GM19438 (cell line): ENCODE measurements at regions not wholly inside any gene's neighbourhood (a gene's known extent, or its start where the extent isn't known, plus 50 kb on each side); places are given as distances from the start of the nearest gene placed in this dataset.
"Not testable (repeated sequence)": the region's sequence is repeated elsewhere in the genome, so short reads cannot be mapped to it uniquely, and the experiment has no call there.

Source experiments
- ATAC-seq: cut with Tn5 transposase; IDR thresholded peaks from one replicate; pipeline ENCODE4 v1.9.1; 2021; ENCODE audit warnings: low read depth; ENCODE audit not compliant: unreplicated experiment

- no peak for ATAC-seq
These were observed 437.2 kb upstream of the ID2 start for GRCh38 chr2:8244639-8245038.

- no peak for ATAC-seq
These were observed 435.7 kb upstream of the ID2 start for GRCh38 chr2:8246137-8246536.

DNA sequence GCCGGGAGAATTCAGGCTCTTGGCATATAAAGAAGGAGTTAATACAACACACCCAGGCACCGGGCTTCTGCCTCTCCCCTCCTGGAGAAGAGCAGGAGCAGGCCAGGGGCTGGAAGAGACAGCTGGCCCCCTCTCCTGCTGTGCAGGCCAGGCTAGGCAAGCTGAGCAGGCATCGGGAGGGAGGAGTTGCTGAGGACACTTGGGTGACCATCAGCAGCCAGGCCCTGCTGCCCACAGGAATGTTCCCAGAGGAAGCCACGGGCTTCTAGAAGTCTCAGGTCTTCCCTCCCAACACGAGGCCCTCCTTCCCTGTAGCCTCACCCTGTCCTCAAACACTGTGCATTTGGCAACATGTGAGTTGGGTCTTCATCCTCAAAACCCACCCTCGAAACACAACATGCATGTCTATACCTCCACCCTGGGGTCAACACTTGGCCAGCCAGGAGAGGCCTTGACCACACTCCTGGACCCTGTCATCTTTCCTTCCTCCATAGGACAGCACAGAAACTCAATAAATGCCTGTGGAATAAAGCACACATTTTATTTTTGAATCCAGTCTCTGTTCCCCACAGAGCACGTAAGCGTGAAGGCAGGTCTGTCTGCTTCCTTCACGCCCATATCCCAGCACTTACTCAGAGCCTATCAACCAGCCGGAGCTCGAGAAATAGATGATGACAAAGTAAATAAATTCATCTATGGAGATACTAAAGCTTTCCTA is 433.8 kb upstream of the ID2 start:
- ATAC-seq, result no peak

DNA sequence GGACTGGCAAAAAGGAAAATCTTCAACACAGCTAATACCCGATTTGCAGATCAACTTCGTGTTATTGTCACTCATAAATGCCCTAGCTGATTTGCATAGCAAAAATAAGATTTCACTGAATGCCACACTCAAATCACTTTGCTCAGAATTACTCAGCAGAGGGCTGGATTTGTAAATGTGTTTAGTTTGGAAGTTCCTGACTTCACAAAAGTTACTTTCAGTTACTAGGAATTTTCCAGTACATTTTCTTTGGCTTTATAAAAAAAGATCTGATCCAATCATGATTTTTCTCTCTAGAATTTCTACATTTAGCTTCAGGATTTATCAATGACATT is 433.3 kb upstream of the ID2 start:
- ATAC-seq, result no peak

GRCh38 chr2:8249141-8249540 is 432.7 kb upstream of the ID2 start:
- ATAC-seq, result no peak

- no peak for ATAC-seq
These were observed 432.1 kb upstream of the ID2 start for GRCh38 chr2:8249769-8250168.

- not testable (repeated sequence) for ATAC-seq
These were observed 431.6 kb upstream of the ID2 start for GRCh38 chr2:8250290-8250689.

GRCh38 chr2:8251291-8251690 is 430.6 kb upstream of the ID2 start:
- ATAC-seq, result no peak

- no peak for ATAC-seq
These were observed 430.0 kb upstream of the ID2 start for GRCh38 chr2:8251856-8252255.

- ATAC-seq, result no peak
These were observed 428.7 kb upstream of the ID2 start for GRCh38 chr2:8252997-8253694.

- ATAC-seq, result no peak
These were observed 428.1 kb upstream of the ID2 start for GRCh38 chr2:8253781-8254180.

DNA sequence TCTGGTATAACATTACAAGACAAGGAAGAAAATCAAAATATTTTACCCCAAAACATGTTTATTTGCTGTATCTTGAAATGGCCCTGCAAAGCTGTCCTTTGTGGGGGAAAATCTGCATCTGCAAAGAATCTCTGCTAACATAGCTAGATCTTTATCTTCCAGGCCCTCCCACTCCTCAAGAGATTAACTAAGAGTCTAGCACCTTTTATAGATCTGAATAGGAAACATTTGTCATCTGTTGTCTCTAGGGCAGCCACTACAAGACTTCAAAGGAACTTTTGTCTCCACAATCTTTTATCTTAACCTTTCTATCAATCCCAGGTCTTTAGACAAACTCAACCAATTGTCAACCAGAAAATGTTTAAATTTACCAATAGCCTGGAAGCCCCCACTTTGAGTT is 427.6 kb upstream of the ID2 start:
- ATAC-seq, result not testable (repeated sequence)

DNA sequence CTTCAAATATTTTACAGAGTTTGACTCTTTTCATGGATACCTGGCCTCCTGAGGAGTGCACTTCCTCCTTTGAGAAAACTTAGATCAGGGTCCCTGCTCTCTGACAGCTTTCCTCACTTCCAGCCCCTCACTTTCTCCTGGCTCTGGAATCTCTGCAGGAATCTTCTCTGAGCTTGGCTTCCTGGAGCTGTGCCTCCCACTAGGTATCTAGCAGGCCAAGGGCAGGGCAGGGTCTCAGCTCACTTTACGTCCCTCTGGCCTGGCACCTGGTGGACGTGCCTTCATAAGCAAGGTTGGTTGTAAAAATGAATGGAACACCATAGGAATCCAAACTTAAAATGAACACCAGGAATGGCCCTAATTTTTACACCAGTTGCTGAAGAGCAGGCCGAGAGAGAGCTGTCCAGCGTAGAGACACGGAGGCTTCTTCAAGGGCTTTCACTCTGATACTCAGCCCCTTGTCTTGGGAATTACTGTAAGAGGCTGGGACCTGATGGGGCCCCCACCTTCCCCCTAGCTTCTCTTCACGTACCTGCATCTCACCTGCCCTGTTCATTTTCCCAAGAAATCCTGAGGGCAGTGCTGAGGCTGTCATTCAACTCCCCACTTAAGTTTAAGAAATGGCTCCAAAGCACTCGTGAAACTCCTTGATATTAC is 426.9 kb upstream of the ID2 start:
- ATAC-seq, result no peak

GRCh38 chr2:8255448-8255800 is 426.4 kb upstream of the ID2 start:
- no peak for ATAC-seq

DNA sequence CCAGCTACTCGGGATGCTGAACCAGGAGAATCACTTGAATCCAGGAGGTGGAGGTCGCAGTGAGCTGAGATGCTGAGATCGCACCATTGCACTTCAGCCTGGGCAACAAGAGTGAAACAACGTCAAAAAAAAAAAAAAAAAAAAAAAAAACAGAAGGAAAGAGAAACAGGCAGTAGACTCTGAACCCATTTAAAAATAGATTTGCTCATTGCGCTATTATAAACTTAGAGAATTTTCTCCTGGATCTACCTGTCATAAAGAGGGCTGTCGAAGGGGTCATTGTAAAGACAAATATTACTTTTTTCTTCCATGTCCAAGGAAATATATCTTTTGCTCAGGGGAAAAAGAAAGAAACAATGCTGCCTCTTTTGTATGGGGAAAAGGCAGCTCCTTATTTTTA is 425.0 kb upstream of the ID2 start:
- ATAC-seq, result no peak

GRCh38 chr2:8257502-8257901 is 424.4 kb upstream of the ID2 start:
- ATAC-seq, result no peak

- no peak for ATAC-seq
These were observed 423.4 kb upstream of the ID2 start for GRCh38 chr2:8258406-8258805.

GRCh38 chr2:8259106-8259840 is 422.6 kb upstream of the ID2 start:
- ATAC-seq, result no peak

DNA sequence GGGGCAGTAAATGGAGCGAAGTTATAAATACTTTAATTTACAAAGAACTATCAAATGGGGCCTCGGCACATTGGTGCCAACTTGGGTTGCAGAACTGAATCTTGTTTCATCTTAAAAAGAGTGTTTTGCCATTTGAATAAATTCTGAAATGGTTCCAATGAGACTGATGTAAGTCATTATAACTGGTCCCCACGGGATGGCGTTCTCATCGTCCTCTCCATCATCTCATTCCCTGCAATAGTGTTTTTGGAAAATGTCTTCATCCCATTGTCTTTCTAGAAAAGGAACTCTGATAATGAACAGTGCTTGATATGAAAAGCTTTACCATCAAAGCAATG is 422.0 kb upstream of the ID2 start:
- no peak for ATAC-seq

GRCh38 chr2:8260213-8260612 is 421.6 kb upstream of the ID2 start:
- ATAC-seq, result no peak

GRCh38 chr2:8263901-8264300 is 418.0 kb upstream of the ID2 start:
- ATAC-seq, result no peak

- ATAC-seq, result no peak
These were observed 416.9 kb upstream of the ID2 start for GRCh38 chr2:8264981-8265380.
